Kidney (tissue), 13 donors: ENCODE measurements at regions not wholly inside any gene's neighbourhood (a gene's known extent, or its start where the extent isn't known, plus 50 kb on each side); places are given as distances from the start of the nearest gene placed in this dataset.

Source experiments
- DNase-seq, 5 donors: peaks; one replicate each; pipeline ENCODE4 v3.0.0-alpha.2; 2013 to 2020
- FAIRE-seq: peaks from 2 replicates; lab custom pipeline; 2012; peaks lifted over from hg19 to GRCh38; lab: Jason Lieb, UNC
- H3K27ac ChIP-seq, 2 donors: one replicate each; pipeline ENCODE4 v1.7.0; 2013; ENCODE audit warnings: low read depth in 2 of 2, low read length in 2 of 2, inconsistent platforms in 1 of 2
- H3K27me3 ChIP-seq: one replicate; pipeline ENCODE4 v1.7.1; 2013; ENCODE audit warnings: low read length, inconsistent platforms; ENCODE audit not compliant: control insufficient read depth, insufficient read depth
- H3K36me3 ChIP-seq, 3 donors: one replicate each; pipeline versions ENCODE4 v1.7.0 to v1.7.1; 2013; ENCODE audit warnings: low read length in 3 of 3, control low read depth in 1 of 3, inconsistent platforms in 1 of 3; ENCODE audit not compliant: insufficient read depth in 3 of 3, control insufficient read depth in 2 of 3
- H3K4me1 ChIP-seq, 3 donors: one replicate each; pipeline versions ENCODE4 v1.7.0 to v1.7.1; 2013; ENCODE audit warnings: low read length in 3 of 3, inconsistent platforms in 1 of 3, low read depth in 1 of 3; ENCODE audit not compliant: control insufficient read depth in 2 of 3, insufficient read depth in 2 of 3
- H3K4me3 ChIP-seq, 3 donors: one replicate each; pipeline versions ENCODE4 v1.7.0 to v1.8.1; 2013; ENCODE audit warnings: low read length in 3 of 3, control low read depth in 1 of 3, inconsistent platforms in 1 of 3
- H3K9ac ChIP-seq, 3 donors: one replicate each; pipeline versions ENCODE4 v1.7.0 to v1.7.1; 2013; ENCODE audit warnings: low read length in 3 of 3, control low read depth in 1 of 3, inconsistent platforms in 1 of 3
- H3K9me3 ChIP-seq, 3 donors: one replicate each; pipeline versions ENCODE4 v1.7.0 to v1.7.1; 2013; ENCODE audit warnings: low read length in 3 of 3, control low read depth in 1 of 3, inconsistent platforms in 1 of 3; ENCODE audit not compliant: control insufficient read depth in 2 of 3, insufficient read depth in 1 of 3
- CTCF ChIP-seq: IDR thresholded peaks from 3 replicates; pipeline ENCODE4 v1.5.1; 2012; ENCODE audit warnings: mild to moderate bottlenecking, moderate library complexity, borderline replicate concordance; ENCODE audit not compliant: insufficient read depth; ENCODE audit errors: extremely low read depth
- intact Hi-C: fragments of 100-400 bp; cut with DNase I; formaldehyde crosslinking; loops from one replicate; pipeline ENCODE4 v1.11.1; 2022
- donor health status: control.
- donor health status: control.
- donor health status: control.
- donor health status: control.
- donor health status: control.
- donor health status: DM: yes; HTN: yes; CAD: no.
- donor health status: Normal renal cell carcinoma (clear cell type).

DNA sequence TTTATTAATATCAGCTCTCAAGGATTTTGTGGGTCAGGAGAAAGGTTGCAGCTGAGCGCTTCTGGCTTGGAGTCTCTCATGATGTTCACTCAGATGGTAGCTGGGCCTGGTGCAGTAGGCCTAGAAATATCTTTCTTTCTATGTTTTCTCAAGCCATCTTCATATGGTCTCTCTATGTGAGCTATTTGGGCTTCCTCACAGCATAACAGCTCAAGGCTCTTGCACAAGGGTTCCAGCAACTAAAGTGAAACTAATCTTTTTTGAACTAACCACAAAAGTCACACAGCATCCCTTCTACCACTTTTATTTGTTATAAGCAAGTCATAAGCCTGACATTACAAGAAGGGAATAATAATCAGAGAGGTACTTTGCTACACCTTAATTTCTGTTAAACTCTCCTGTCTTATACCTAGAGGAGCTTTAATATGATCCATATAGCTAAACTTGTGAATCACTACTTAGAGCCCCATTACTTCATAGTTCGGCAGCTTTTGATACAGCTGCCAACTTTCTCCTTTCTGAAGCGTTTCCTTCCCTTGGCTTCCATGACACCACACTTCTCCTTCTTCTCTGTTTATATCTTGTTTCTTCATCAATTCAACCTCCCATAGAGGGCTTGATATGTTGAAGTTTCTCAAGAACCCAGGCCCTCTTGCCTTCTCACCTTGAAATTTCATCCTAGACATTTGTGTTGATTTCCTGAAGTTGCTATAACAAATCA lies 720.2 kb downstream of the LTN1 start:
- intact Hi-C loops, result no loop called here
- Histone ChIP-seq H3K9ac (no peak overlapping the region), H3K4me3 (no peak overlapping the region), H3K9me3 (peaks cover 0 to 5% (median 0%) of the 10 kb centered on the region in 3 donors), H3K27me3 (no peaks in the 10 kb centered on the region), H3K4me1 (no peaks in the 10 kb centered on the region), H3K36me3 (no peaks in the 10 kb centered on the region), H3K27ac (no peak overlapping the region)
- DNase-seq (no peak), FAIRE-seq (no peak)
- no peak for TF ChIP-seq CTCF

DNA sequence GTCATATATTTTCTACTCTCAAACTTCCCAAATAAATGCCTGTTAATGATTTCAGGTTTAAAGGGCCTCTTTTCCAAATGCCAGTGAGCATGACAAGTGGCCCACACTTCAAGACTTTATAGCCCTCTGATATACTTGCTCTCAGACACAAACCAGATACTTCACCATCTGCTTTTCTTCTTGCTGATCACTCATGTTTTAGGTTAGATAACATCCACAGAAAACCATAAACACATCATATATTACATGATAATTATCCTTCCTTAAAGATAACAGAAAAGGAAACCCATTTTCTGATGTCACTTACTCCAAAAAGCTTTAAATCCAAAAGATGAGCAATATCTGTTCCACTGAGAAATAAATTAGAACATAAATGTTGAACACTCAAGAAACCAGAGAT lies 723.5 kb downstream of the LTN1 start:
- no peak for DNase-seq
- Histone ChIP-seq H3K9me3 (no peaks in the 10 kb centered on the region), H3K9ac (no peak overlapping the region), H3K4me3 (no peak overlapping the region), H3K36me3 (no peaks in the 10 kb centered on the region), H3K27ac (no peak overlapping the region), H3K27me3 (no peaks in the 10 kb centered on the region), H3K4me1 (no peaks in the 10 kb centered on the region)
- no peak for FAIRE-seq
- intact Hi-C loops, result no loop called here
- no peak for TF ChIP-seq CTCF

GRCh38 chr21:28268685-28269084 lies 724.0 kb downstream of the LTN1 start:
- Histone ChIP-seq H3K4me3 (no peak overlapping the region), H3K27me3 (no peaks in the 10 kb centered on the region), H3K27ac (no peak overlapping the region), H3K4me1 (no peaks in the 10 kb centered on the region), H3K9ac (no peak overlapping the region), H3K36me3 (no peaks in the 10 kb centered on the region), H3K9me3 (no peaks in the 10 kb centered on the region)
- FAIRE-seq, result no peak
- TF ChIP-seq CTCF, result no peak
- no peak for DNase-seq
- intact Hi-C loops, result no loop called here

- no peak for FAIRE-seq
- intact Hi-C loops, result no loop called here
Observed at GRCh38 chr21:28267449-28267848, 725.2 kb downstream of the LTN1 start.

More at GRCh38 chr21:28267449-28267848, 725.2 kb downstream of the LTN1 start:
- Histone ChIP-seq H3K9me3 (no peaks in the 10 kb centered on the region), H3K27ac (no peak overlapping the region), H3K27me3 (no peaks in the 10 kb centered on the region), H3K9ac (no peak overlapping the region), H3K4me3 (no peak overlapping the region), H3K36me3 (no peaks in the 10 kb centered on the region), H3K4me1 (no peaks in the 10 kb centered on the region)
- TF ChIP-seq CTCF, result no peak
- DNase-seq, result no peak
